H4 (cell line): ENCODE measurements at regions not wholly inside any gene's neighbourhood (a gene's known extent, or its start where the extent isn't known, plus 50 kb on each side); places are given as distances from the start of the nearest gene placed in this dataset.
"Not testable (repeated sequence)": the region's sequence is repeated elsewhere in the genome, so short reads cannot be mapped to it uniquely, and the experiment has no call there.

Experiments
- DNase-seq: peaks from one replicate; pipeline ENCODE4 v3.0.0-alpha.2; 2015; ENCODE audit warnings: low spot score

GRCh38 chr9:88596376-88596775 lies 61.4 kb downstream of the NXNL2 start:
- DNase-seq, result no peak

DNA sequence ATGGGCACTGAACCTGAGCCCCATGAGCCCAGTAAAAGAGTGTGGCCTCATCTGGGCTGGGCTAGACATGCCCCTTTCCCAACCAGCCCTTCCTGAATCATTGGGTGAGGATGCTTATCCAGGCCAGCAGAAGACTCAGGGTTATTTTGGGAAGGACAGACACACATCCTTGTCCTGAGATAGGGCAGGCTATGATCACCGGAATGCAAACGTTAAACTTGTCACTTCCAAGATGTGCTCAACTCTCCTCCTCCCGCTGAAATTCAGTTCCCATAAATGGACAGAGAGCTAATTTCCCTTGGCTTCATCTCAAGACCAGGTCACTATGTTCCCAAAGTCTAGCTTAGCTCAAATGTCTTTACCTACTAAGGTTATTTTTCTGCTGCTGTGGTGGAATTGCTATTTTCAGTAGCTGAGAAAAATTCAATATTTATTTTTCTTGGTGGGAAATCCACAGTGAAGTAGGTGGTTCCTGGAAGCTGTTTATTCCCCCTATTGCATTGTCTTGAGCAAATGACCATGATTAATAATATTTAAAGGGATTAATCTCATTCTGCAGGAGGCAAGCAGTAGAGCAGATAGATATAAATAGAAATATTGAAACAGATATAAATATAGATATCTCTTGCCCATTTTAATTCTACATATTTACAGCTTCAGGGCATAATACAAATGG lies 70.0 kb downstream of the NXNL2 start:
- DNase-seq, result no peak

DNA sequence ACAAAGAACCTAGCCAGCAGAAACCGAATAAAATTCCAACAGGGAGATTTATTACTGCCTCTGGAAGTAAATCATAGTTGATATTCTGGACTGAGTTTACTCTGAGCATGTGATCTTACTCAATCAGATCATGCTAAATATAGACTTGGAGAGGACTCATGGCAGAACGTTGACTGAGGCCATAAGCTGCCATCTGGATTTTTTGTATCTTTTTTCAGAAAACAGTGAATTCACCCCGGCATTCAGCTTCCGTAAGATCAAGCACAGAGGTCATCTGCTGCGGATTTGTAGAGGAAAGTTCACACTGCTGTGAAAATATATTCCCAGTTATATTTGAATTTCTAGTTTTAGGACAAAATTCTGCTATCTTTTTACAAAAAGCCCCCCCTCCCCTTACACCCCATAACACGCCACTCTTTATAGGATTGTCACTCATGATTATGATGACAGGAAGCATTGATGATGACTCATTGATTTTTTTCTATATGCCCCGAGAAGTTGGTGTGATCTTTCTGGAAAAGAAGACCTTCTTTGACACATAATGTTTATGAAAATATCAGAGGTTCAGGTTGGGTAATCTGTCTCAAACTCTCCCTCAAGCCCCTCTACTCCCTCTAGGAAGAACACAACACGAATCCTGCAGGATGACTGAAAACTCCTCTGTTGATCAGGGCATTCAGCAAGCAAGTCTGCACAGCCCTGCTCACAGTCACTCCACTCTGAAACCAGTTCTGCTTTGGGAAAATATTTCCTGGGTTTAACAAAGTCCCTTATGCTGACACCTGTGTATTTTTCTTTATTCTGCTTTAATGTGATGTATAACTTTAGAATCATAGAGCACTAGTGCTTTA lies 70.8 kb downstream of the NXNL2 start:
- no peak for DNase-seq

- no peak for DNase-seq
Measured at GRCh38 chr9:88614359-88614758, 79.4 kb downstream of the NXNL2 start.

- no peak for DNase-seq
Measured at GRCh38 chr9:88623698-88624097, 88.7 kb downstream of the NXNL2 start.

DNA sequence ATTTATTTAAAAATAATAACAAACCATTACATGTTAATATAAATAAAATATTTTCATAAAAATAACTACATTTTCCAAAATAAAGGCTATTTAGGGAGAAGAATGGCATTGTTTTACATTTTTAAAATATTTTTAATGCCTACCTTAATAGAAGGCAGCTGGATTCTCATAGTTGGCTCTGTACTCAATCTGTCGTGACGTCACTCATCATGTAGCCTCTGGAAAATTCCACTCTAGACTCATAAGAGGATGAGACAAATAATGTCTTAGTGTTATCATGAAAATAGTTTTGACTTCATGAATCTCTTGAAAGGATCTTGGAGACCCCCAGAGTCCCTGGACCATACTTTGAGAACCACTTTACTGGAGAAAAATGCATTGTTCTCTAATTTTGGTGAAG lies 93.1 kb downstream of the NXNL2 start:
- no peak for DNase-seq

DNA sequence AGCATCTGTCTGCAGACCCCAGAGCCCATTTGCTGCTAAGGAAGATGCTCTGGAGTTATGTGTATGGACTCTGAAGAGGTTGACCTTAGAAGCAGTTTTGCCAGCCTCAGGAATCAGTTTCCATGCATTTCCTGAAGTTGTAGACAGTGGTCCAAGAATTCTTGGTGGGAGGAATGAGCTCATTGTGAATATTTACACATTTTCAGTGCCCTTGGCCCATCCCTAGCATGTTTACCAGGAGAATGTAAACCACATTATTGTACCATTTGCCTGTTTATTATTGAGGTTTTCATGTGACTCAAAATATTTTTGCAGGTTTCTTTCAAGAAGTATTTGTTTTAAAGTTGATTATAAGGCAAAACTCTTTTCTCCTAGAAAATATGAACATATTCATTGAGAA lies 93.8 kb downstream of the NXNL2 start:
- DNase-seq, result peak; percentile 13

DNA sequence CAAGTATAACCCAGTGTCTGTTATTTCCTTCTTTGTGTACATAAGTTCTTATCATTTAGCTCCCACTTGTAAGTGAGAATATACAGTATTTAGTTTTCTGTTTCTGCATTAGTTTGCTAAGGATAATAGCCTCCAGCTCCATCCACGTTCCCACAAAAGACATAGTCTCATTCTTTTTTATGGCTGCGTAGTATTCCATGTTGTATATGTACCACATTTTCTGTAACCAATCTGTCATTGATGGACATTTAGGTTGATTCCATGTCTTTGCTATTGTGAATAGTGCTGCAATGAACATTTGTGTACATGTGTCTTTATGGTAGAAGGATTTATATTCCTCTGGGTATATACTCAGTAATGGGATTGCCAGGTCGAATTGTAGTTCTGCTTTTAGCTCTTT lies 95.6 kb downstream of the NXNL2 start:
- not testable (repeated sequence) for DNase-seq

GRCh38 chr9:88635151-88635550 lies 100.2 kb downstream of the NXNL2 start:
- DNase-seq, result no peak

- DNase-seq, result no peak
Measured at GRCh38 chr9:88641456-88642240, 106.7 kb downstream of the NXNL2 start.

DNA sequence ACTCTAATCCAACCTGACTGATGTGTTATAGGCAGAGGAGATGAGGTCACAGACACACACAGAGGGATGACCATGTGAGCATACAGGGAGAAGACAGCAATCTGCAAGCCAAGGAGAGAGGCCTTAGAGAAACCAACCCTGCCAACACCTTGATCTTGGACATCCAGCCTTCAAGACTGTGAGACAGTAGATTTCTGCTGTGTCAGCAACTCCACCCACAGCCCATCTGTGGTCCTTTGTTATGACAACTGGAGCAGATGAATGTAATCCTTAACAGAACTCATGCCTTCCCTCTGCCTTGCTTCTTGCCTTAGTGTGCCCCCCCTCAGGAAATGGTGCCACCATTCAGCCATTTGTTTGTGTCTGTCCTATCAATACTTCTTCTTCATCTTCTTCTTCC lies 107.4 kb downstream of the NXNL2 start:
- DNase-seq, result no peak

- no peak for DNase-seq
Measured at GRCh38 chr9:88643931-88644330, 109.0 kb downstream of the NXNL2 start.

DNA sequence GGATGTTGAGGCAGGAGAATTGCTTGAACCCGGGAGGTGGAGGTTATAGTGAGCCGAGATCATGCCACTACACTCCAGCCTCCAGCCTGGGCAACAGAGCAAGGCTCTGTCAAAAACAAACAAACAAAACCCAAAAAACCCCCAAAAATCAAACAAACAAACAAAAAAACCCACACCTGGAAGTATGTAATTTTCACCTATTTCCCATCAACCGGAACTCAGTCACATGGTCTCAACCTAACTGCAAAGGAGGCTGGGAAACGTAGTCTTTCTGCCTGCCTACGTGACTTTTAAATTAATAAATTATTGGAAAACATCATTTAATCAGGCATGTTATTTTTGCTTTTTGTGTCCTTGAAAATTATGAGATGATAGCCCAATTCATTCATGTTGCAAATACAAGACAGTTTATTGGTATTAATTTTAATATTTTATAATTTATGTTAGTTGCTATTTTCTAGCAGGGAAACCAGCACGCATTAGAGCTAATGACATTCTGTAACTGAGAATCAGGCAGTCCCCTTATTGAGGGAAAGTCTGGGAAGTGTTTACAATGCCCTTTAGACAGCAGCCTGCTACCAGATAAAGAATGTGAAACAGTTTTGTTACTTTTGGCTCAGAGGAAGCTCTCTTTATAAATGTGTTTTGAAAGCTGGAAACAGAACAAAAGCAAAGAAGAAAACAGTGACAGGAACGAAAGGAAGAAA lies 110.3 kb downstream of the NXNL2 start:
- DNase-seq, result no peak

- DNase-seq, result no peak
Measured at GRCh38 chr9:88645879-88646199, 110.9 kb downstream of the NXNL2 start.

- no peak for DNase-seq
Measured at GRCh38 chr9:88646539-88647300, 111.7 kb downstream of the NXNL2 start.

DNA sequence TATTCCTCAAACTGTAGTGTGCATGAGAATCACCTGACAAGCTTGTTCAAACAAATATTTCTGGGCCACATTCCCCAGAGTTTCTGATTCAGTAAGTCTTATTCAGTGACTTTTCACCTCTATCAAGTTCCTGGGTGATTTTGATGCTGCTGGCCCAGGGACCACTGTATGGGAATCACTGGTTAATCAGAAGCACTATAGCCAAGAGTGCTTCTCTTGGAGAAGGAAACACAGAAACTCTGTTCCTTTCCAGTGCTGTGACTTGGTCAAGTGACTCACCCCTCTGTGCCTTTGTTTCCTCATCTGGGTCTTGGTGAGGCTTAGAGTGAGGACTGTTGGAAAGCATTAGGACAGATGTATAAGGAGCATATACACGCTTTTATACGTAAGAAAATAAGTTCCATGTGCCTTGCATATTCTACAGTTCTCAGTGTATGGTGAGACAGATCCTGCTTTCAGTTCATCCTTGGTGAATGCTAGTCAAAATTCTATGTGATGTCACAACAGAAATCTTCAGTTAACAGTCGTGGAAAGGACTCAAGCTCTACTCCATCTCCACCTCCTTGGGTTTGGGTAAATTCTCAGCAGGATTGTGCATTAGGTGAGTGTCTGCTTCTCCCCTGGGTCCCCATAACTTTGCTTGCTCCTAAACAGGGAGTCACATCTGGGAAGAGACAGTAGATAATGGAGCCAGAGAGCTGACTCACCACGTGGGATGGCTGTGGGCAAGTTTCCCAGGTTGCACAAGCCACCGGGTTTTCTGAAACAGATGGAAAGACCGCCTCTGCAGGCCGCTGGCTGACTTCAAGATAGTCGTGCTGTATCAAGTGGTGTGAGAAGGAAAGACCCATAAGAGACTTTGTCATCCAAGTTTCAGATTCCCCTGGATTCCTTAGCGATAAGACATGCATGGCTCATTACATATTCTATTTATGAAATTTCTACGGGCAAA lies 117.0 kb downstream of the NXNL2 start:
- DNase-seq, result peak; percentile 87

- no peak for DNase-seq
Measured at GRCh38 chr9:88652876-88653275, 117.9 kb downstream of the NXNL2 start.

DNA sequence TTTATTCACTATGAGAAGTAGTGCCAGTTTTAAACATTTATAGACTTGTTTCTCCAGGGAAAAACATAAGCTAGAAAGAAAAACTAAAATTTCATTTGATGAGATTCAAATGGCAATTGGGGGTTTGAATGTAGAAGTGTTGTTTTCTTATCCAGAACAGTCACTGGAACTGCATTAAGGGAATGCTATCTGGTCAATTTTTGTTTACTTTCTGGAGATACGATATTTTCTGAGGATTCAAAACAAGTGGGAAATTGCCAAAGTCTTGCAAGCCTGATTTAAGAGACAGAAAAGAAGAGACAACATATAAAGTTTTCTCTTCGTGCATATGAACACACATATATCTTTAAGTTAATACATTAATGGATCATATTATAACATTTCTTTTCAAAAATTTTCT lies 118.4 kb downstream of the NXNL2 start:
- DNase-seq, result no peak

- no peak for DNase-seq
Measured at GRCh38 chr9:88653911-88654310, 118.9 kb downstream of the NXNL2 start.

GRCh38 chr9:88657893-88658292 lies 122.9 kb downstream of the NXNL2 start:
- DNase-seq, result peak; percentile 31
